HG02623 (cell line): ENCODE measurements at regions not wholly inside any gene's neighbourhood (a gene's known extent, or its start where the extent isn't known, plus 50 kb on each side); places are given as distances from the start of the nearest gene placed in this dataset.
"Not testable (repeated sequence)": the region's sequence is repeated elsewhere in the genome, so short reads cannot be mapped to it uniquely, and the experiment has no call there.

Experiments
- ATAC-seq: cut with Tn5 transposase; IDR thresholded peaks from one replicate; pipeline ENCODE4 v1.9.1; 2021; ENCODE audit warnings: moderate library complexity; ENCODE audit not compliant: unreplicated experiment

- ATAC-seq = no peak
Observed at GRCh38 chr2:210730672-210731071, 174.3 kb downstream of the CPS1 start.

GRCh38 chr2:210746826-210747225, 190.4 kb downstream of the CPS1 start:
- not testable (repeated sequence) for ATAC-seq

GRCh38 chr2:210752532-210752931, 196.1 kb downstream of the CPS1 start:
- ATAC-seq = no peak

GRCh38 chr2:210753386-210753785, 197.0 kb downstream of the CPS1 start:
- no peak for ATAC-seq

DNA sequence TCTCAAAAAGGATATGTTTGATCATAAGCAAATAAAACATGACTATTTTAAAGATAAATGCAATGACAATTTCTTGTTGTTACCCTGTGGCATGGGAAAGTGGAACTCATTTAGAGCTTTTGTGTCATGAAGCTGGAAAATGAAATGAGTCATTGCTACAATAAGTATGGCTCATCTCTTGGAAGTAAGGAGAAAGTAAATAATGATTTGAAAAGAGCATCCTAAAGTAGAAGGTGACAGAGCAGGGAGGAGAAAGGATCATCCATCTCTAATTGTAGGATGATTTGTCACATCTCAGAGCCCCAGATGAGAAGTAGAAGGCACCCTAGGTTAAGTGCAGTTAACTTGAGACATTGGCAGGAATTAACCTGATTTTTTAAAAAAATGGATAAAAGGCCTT, 200.5 kb downstream of the CPS1 start:
- ATAC-seq = no peak

GRCh38 chr2:210762604-210763588, 206.5 kb downstream of the CPS1 start:
- no peak for ATAC-seq

GRCh38 chr2:210768329-210768910, 212.0 kb downstream of the CPS1 start:
- ATAC-seq = no peak

- no peak for ATAC-seq
Observed at GRCh38 chr2:210776756-210777155, 220.4 kb downstream of the CPS1 start.

GRCh38 chr2:210782222-210782621, 225.8 kb downstream of the CPS1 start:
- no peak for ATAC-seq

DNA sequence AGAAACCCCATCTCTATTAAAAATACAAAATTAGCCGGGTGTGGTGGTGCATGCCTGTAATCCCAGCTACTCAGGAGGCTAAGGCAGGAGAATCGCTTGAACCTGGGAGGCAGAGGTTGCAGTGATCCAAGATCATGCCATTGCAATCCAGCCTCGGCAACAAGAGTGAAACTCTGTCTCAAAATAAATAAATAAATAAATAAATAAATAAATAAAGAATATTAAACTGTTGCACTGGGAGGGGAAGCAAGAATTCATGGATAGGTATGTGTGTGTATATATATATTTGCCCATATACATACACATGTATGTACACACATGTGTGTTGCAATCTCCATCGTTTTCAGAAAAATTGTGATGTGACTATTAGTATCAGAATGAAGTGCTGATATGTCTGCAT, 231.4 kb downstream of the CPS1 start:
- not testable (repeated sequence) for ATAC-seq

DNA sequence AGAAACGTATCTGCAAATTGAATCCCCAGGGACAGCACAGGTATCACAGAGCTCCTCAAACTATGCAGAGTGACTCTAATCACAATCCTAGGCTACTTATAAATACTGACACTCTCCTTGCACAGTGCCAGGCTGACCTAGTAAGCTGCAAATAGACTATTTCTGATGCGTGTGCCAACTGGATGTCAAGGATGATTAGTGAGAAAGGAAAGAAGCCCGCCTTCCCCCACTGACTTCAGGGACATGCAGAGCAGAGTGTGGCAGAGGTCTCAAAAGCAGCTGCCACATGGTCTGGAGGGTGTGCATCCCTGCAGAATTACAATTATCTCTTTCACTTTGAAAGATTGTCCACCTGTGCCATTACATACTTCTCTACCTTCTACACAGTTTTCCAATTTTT, 235.6 kb downstream of the CPS1 start:
- no peak for ATAC-seq

DNA sequence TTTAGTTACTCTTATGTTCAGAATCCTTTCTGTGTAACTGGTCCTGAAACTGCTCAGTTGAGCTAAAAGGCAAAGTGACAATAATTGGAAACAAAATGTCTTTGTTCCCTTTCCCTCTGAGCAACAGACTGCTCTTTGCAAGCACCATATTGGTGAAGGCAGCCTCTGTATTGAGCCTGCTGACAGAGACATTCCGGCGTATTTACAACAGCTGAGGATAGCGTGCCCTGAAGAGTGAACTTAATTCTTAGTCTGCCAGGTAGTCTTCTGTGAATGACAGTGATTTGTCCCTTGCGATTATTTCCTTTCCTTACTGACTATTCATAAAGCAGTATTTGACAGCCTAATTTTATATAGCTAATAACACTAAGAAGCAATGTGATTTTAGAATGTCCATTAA, 239.1 kb downstream of the CPS1 start:
- ATAC-seq = no peak

GRCh38 chr2:210798180-210798579, 241.8 kb downstream of the CPS1 start:
- no peak for ATAC-seq

DNA sequence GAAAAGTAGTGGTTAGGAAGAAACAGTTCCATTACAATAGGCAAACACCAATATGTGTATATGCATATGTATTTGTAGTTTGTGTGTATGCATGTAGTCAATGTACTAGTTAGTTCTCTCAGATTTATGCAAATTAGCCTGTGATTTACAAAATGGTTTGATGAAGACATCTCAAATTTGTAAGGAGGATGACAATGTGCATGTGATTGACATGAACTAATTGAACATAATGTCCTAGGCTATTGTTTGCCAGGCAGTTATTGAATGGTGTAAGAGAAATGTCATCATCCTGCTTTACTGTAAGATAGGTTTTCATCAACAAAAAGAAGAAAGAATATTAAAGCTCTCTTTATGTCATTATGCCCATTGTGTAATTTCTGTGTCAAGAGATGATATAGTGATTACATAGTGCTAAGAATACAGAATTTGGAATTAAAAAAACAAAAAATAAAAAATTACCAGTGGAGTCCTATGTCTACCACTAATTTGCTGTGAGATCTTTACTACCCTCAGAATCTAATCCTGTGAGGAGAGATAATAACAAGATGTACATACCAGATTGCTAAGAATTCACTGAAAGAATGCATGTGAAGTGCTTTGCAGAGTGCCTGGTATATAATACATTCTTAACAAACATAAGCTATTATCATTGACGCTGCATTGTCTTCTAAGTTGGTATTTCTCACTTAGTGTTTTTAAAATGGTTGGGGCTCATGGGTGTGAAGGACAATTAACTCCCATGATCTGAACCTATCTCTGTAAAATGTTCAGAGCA, 258.0 kb downstream of the CPS1 start:
- no peak for ATAC-seq

DNA sequence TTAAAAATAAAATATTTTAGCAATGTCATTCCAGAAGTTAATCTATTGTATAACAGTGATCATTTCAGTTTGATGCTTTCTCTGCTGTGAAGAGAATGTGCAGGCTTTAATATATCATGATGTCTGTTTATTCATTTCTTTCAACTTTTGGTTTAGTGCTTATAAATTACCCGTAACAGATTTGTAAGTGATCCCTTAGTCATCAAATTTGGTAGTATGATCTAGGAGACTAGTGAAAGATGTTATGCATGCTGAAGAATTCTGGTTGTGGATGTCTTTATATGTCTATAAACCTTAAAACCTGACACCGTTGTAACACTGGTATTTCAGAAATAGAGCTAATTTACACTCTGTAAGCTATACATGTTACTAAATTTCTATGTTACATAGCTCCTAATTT, 260.4 kb downstream of the CPS1 start:
- ATAC-seq = no peak

DNA sequence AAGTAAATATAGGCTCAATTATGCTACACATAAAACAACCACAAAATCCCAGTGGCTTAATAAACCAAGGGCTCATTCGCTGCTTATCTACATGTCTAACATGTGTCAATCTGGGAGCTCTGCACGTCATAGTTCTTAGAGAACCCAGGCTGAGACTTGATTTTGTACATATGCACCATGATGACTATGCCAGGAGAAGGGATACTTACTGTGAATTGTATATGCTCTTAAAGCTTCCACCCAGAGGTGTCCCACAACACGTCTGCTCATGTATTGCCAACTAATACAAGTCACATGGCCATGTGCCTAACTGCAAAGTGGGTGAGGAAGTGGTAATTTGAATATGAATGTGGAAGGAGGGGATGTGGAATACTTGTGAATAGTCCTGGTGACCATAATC, 262.1 kb downstream of the CPS1 start:
- ATAC-seq = no peak

GRCh38 chr2:210833403-210833802, 277.0 kb downstream of the CPS1 start:
- no peak for ATAC-seq

DNA sequence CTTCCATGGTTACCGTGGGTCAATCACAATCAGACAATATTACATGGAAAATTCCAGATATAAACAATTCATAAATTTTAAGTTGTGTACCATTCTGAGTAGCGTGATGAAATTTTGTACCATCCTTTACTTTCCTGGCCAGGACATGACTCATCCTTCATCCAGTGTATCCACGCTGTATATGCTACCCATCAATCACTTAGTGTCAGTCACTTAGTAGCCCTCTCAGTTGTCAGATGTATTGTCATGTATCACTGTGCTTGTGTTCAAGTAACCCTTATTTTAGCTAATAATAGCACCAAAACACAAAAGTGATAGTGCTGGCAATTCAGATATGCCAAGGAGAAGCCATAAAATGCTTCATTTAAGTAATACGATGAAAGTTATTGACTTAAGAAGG, 282.6 kb downstream of the CPS1 start:
- ATAC-seq = no peak

GRCh38 chr2:210839450-210839849, 283.1 kb downstream of the CPS1 start:
- ATAC-seq = no peak

DNA sequence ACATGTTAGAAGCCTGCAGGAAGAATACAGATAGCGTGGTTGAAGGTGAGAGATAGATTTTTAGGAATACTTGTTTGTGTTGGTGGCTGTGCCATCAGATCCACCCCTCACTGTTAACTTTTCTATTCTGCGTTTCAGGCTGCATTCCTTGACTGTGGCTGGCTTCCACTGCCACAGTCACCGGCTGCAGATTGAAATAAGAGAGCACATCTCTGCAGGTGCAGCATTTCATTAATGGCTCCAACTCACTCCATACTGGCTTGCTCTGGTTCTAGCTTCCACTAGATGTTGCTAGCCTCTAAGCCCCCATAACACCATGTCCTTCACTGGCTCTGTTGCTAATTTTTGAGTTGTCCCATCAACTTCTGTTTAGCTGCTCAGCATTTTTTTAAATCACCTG, 286.5 kb downstream of the CPS1 start:
- ATAC-seq = no peak

- no peak for ATAC-seq
Observed at GRCh38 chr2:210844016-210844415, 287.6 kb downstream of the CPS1 start.

- ATAC-seq = no peak
Observed at GRCh38 chr2:210859314-210859713, 302.9 kb downstream of the CPS1 start.
